ENCODE measurements at regions not wholly inside any gene's neighbourhood (a gene's known extent, or its start where the extent isn't known, plus 50 kb on each side); places are given as distances from the start of the nearest gene placed in this dataset.
"Not testable (repeated sequence)": the region's sequence is repeated elsewhere in the genome, so short reads cannot be mapped to it uniquely, and the experiment has no call there.

GRCh38 chr18:29823671-29824070, 1218.9 kb downstream of the DSC3 start:
- no peak for FAIRE-seq

- FAIRE-seq: no peak
These were observed 1221.0 kb downstream of the DSC3 start for GRCh38 chr18:29821544-29821943.

GRCh38 chr18:29811519-29811918, 1231.0 kb downstream of the DSC3 start:
- FAIRE-seq: no peak

GRCh38 chr18:29780816-29781215, 1261.7 kb downstream of the DSC3 start:
- FAIRE-seq: no peak

GRCh38 chr18:29779096-29779495, 1263.4 kb downstream of the DSC3 start:
- no peak for FAIRE-seq

GRCh38 chr18:29753379-29753778, 1289.2 kb downstream of the DSC3 start:
- FAIRE-seq: no peak

GRCh38 chr18:29749704-29750103, 1292.8 kb downstream of the DSC3 start:
- FAIRE-seq: no peak

GRCh38 chr18:29741461-29741860, 1301.1 kb downstream of the DSC3 start:
- no peak for FAIRE-seq

- FAIRE-seq: no peak
These were observed 1304.9 kb downstream of the DSC3 start for GRCh38 chr18:29737620-29738019.

- FAIRE-seq: no peak
These were observed 1305.4 kb downstream of the DSC3 start for GRCh38 chr18:29737190-29737589.

- FAIRE-seq: no peak
These were observed 1312.5 kb downstream of the DSC3 start for GRCh38 chr18:29730073-29730472.

- FAIRE-seq: no peak
These were observed 1315.9 kb downstream of the DSC3 start for GRCh38 chr18:29726646-29727045.

- FAIRE-seq: not testable (repeated sequence)
These were observed 1319.1 kb downstream of the DSC3 start for GRCh38 chr18:29723486-29723885.

- not testable (repeated sequence) for FAIRE-seq
These were observed 1326.6 kb downstream of the DSC3 start for GRCh38 chr18:29715960-29716359.

- FAIRE-seq: no peak
These were observed 1329.8 kb downstream of the DSC3 start for GRCh38 chr18:29712785-29713184.

GRCh38 chr18:29711932-29712331, 1330.6 kb downstream of the DSC3 start:
- FAIRE-seq: no peak

- FAIRE-seq: no peak
These were observed 1349.2 kb downstream of the DSC3 start for GRCh38 chr18:29693334-29693733.

GRCh38 chr18:29681578-29681977, 1361.0 kb downstream of the DSC3 start:
- FAIRE-seq: no peak

GRCh38 chr18:29664278-29665036, 1378.1 kb downstream of the DSC3 start:
- FAIRE-seq: no peak

- FAIRE-seq: no peak
These were observed 1380.6 kb downstream of the DSC3 start for GRCh38 chr18:29661924-29662323.

GRCh38 chr18:29660777-29661176, 1381.8 kb downstream of the DSC3 start:
- no peak for FAIRE-seq

GRCh38 chr18:29653671-29654215, 1388.8 kb downstream of the DSC3 start:
- no peak for FAIRE-seq

- FAIRE-seq: no peak
These were observed 1389.7 kb downstream of the DSC3 start for GRCh38 chr18:29652797-29653196.

GRCh38 chr18:29651122-29651680, 1391.3 kb downstream of the DSC3 start:
- FAIRE-seq: no peak

GRCh38 chr18:29648891-29649290, 1393.7 kb downstream of the DSC3 start:
- FAIRE-seq: no peak
